ENCODE measurements at regions not wholly inside any gene's neighbourhood (a gene's known extent, or its start where the extent isn't known, plus 50 kb on each side); places are given as distances from the start of the nearest gene placed in this dataset.

- DNase-seq (ENCODE audit: insufficient read length, low spot score) (no peak), FAIRE-seq (no peak)
- TF ChIP-seq CTCF (IDR thresholded peaks at IDR 0.05; ENCODE audit: insufficient read depth, missing control alignments): no peak
Observed at GRCh38 chr6:67210450-67210849, 1424.6 kb upstream of the ADGRB3 start.

DNA sequence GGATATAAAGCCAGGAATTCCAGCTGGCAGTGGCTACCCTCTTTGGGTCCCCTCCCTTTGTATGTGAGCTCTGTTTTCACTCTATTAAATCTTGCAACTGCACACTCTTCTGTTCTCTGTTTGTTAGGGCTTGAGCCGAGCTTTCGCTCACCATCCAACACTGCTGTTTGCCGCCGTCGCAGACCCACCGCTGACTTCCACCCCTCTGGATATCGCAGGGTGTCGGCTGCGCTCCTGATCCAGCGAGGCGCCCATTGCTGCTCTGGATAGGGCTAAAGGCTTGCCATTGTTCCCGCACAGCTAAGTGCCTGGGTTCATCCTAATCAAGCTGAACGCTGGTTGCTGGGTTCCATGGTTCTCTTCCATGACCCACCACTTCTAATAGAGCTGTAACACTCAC lies 1433.5 kb upstream of the ADGRB3 start:
- DNase-seq (ENCODE audit: insufficient read length, low spot score) (no peak), FAIRE-seq (no peak)
- TF ChIP-seq CTCF (IDR thresholded peaks at IDR 0.05; ENCODE audit: insufficient read depth, missing control alignments): no peak

DNA sequence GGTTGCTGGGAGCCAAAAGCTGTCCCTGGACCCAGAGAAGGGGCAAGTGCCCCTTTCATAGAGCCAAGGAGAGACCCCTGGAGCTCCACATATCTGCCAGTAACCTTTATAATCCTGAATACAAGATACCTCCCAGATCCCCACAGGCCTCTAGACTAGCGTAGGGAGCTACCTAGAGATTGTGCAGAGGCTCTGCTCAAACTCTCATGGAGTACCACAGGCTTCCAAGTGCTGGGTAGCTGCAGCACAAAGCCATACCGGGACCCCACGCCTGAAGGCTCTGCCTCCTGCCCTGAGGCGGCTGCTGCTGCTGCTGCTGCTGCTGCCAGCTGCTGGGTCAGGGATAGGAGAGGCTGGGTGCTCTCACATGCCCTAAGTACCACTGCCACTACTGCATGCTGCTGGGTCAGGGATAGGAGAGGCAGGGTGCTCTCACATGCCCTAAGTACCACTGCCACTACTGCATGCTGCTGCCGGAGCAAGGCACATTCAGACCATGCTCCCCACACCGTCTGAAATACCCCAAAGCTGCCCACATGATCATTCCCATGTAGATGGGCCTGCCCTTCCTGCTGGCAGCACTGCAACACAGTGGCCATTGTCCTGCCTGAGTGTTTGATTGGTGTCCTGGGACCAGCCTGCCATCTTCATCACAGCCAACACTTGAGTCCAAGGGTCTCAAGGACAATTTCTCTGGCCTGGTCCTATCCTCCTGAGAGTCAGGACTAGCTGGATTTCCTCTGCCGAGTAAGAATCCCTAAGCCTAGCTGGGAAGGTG lies 1434.3 kb upstream of the ADGRB3 start:
- FAIRE-seq: no peak
- no peak for DNase-seq (ENCODE audit: insufficient read length, low spot score)
- TF ChIP-seq CTCF (IDR thresholded peaks at IDR 0.05; ENCODE audit: insufficient read depth, missing control alignments): no peak

- DNase-seq (ENCODE audit: insufficient read length, low spot score) (no peak), FAIRE-seq (no peak)
- no peak for TF ChIP-seq CTCF (IDR thresholded peaks at IDR 0.05; ENCODE audit: insufficient read depth, missing control alignments)
Observed at GRCh38 chr6:67199425-67199824, 1435.7 kb upstream of the ADGRB3 start.

DNA sequence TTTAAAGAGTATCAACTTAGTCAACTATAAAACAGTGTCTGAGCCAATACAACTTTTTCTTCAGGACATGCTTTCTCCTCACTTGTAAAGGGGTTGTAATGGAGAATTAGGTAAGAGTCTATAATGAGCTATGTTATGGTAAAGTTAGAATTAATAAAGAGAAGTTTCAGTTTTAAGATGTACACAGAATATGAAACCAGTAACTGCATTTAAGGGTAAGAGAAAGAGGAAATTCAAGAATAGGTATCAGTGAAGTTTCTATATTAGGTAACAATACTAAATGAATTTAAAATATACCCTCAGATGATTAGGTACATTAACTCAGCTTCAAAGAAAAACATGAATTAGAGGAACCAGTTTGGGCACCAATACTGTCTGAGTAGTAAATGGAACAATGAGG lies 1444.3 kb upstream of the ADGRB3 start:
- FAIRE-seq (no peak), DNase-seq (ENCODE audit: insufficient read length, low spot score) (no peak)
- no peak for TF ChIP-seq CTCF (IDR thresholded peaks at IDR 0.05; ENCODE audit: insufficient read depth, missing control alignments)

- TF ChIP-seq CTCF (IDR thresholded peaks at IDR 0.05; ENCODE audit: insufficient read depth, missing control alignments): no peak
- FAIRE-seq: no peak
- no peak for DNase-seq (ENCODE audit: insufficient read length, low spot score)
Observed at GRCh38 chr6:67184405-67184804, 1450.7 kb upstream of the ADGRB3 start.

GRCh38 chr6:67175101-67175500 lies 1460.0 kb upstream of the ADGRB3 start:
- TF ChIP-seq CTCF (IDR thresholded peaks at IDR 0.05; ENCODE audit: insufficient read depth, missing control alignments): no peak
- DNase-seq (ENCODE audit: insufficient read length, low spot score) (no peak), FAIRE-seq (no peak)
